Keratinocyte (primary cell): ENCODE measurements at regions not wholly inside any gene's neighbourhood (a gene's known extent, or its start where the extent isn't known, plus 50 kb on each side); places are given as distances from the start of the nearest gene placed in this dataset.

Source experiments
- DNase-seq: peaks from one replicate; pipeline ENCODE4 v3.0.0-alpha.2; 2011; ENCODE audit warnings: low read depth, missing footprints, low spot score
- FAIRE-seq: peaks from 2 replicates; lab custom pipeline; 2011; peaks lifted over from hg19 to GRCh38; lab: Jason Lieb, UNC
- H2AFZ ChIP-seq: 2 replicates; pipeline ENCODE4 v1.6.0; 2012; ENCODE audit warnings: low read length, control low read depth, inconsistent platforms; ENCODE audit not compliant: control insufficient read depth
- H3K27ac ChIP-seq: 2 replicates; pipeline ENCODE4 v1.5.1; 2011; ENCODE audit warnings: low read length; ENCODE audit not compliant: control insufficient read depth, insufficient read depth
- H3K27me3 ChIP-seq: 3 replicates; pipeline ENCODE4 v1.6.0; 2011; ENCODE audit warnings: low read length; ENCODE audit not compliant: control insufficient read depth, insufficient read depth; ENCODE audit errors: extremely low read depth
- H3K36me3 ChIP-seq, 2 experiments: 2 replicates in 1 of 2; 3 replicates in 1 of 2; pipeline ENCODE4 v1.5.1; 2011; ENCODE audit warnings: low read length in 2 of 2, mild to moderate bottlenecking in 1 of 2; ENCODE audit not compliant: control insufficient read depth in 2 of 2, insufficient read depth in 2 of 2; ENCODE audit errors: extremely low read depth in 1 of 2
- H3K4me1 ChIP-seq: 3 replicates; pipeline ENCODE4 v1.5.1; 2011; ENCODE audit warnings: low read length; ENCODE audit not compliant: control insufficient read depth, insufficient read depth; ENCODE audit errors: extremely low read depth
- H3K4me2 ChIP-seq: 3 replicates; pipeline ENCODE4 v1.6.0; 2011; ENCODE audit warnings: low read depth, low read length; ENCODE audit not compliant: control insufficient read depth, insufficient read depth; ENCODE audit errors: extremely low read depth
- H3K4me3 ChIP-seq, 3 experiments: fragments of 200-600 bp in 1 of 3; sonication (generic) in 1 of 3; 2 replicates in 2 of 3; 3 replicates in 1 of 3; pipeline ENCODE4 v1.5.1; 2011 to 2016; ENCODE audit warnings: low read length in 3 of 3, mild to moderate bottlenecking in 3 of 3, control low read depth in 2 of 3, inconsistent platforms in 1 of 3, low read depth in 1 of 3, mixed read lengths in 1 of 3, mixed run types in 1 of 3, moderate library complexity in 1 of 3; ENCODE audit not compliant: control insufficient read depth in 2 of 3, insufficient read depth in 2 of 3; ENCODE audit errors: extremely low read depth in 1 of 3
- H3K79me2 ChIP-seq: 2 replicates; pipeline ENCODE4 v1.6.0; 2012; ENCODE audit warnings: low read length; ENCODE audit not compliant: control insufficient read depth, insufficient read depth
- H3K9ac ChIP-seq: 3 replicates; pipeline ENCODE4 v1.6.0; 2011; ENCODE audit warnings: low read length; ENCODE audit not compliant: control insufficient read depth, insufficient read depth; ENCODE audit errors: extremely low read depth
- H3K9me1 ChIP-seq: 3 replicates; pipeline ENCODE4 v1.6.0; 2011; ENCODE audit warnings: low read length; ENCODE audit not compliant: control insufficient read depth, insufficient read depth; ENCODE audit errors: extremely low read depth
- H3K9me3 ChIP-seq: 2 replicates; pipeline ENCODE4 v1.5.1; 2012; ENCODE audit warnings: low read depth, low read length; ENCODE audit not compliant: control insufficient read depth
- H4K20me1 ChIP-seq: 3 replicates; pipeline ENCODE4 v1.6.0; 2011; ENCODE audit warnings: low read length; ENCODE audit not compliant: control insufficient read depth, insufficient read depth; ENCODE audit errors: extremely low read depth
- EZH2 ChIP-seq: IDR thresholded peaks from one replicate; pipeline ENCODE4 v1.6.1; 2012; ENCODE audit warnings: inconsistent platforms, mild to moderate bottlenecking, low read length, moderate library complexity
- dilution Hi-C: fragments of 300-500 bp; cut with MboI; formaldehyde crosslinking; loops from one replicate; pipeline ENCODE4 v1.7.0; 2020; ENCODE audit warnings: low sequenced_read_pairs; ENCODE audit not compliant: extremely low pct_ligation_motif_present
- TF ChIP-seq, protein P1 (sequence below), 3 experiments: IDR thresholded peaks in 1 of 3; conservative IDR thresholded peaks in 1 of 3; optimal IDR thresholded peaks in 1 of 3; 2 replicates in 2 of 3; 3 replicates in 1 of 3; pipeline versions ENCODE3 to v1.5.1; 2011; ENCODE audit warnings: low read length in 3 of 3, mild to moderate bottlenecking in 3 of 3, moderate library complexity in 2 of 3, control low read depth in 1 of 3, inconsistent platforms in 1 of 3; ENCODE audit not compliant: insufficient read depth in 2 of 3; ENCODE audit errors: extremely low read depth in 1 of 3

DNA sequence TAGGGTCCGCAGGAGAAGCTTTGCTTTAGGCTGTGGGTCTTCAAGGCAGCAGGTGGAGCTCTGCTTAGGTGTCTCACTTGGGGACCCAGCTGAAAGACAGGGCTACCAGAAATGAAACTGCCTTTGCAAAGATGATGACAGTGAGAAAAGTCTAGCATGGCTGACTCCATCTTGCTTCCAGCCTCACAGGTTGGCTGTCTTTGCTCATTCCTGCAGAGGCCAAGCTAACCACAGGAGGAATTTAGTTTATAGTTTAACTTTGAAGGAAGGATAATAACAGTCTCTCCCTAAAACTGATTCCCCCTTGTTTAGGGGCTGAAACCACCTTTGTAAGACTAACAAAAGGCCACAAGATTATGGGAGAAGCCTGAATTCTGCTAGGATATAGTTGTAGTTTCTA lies 252.4 kb downstream of the UQCRFS1 start:
- TF ChIP-seq, protein P1, sequence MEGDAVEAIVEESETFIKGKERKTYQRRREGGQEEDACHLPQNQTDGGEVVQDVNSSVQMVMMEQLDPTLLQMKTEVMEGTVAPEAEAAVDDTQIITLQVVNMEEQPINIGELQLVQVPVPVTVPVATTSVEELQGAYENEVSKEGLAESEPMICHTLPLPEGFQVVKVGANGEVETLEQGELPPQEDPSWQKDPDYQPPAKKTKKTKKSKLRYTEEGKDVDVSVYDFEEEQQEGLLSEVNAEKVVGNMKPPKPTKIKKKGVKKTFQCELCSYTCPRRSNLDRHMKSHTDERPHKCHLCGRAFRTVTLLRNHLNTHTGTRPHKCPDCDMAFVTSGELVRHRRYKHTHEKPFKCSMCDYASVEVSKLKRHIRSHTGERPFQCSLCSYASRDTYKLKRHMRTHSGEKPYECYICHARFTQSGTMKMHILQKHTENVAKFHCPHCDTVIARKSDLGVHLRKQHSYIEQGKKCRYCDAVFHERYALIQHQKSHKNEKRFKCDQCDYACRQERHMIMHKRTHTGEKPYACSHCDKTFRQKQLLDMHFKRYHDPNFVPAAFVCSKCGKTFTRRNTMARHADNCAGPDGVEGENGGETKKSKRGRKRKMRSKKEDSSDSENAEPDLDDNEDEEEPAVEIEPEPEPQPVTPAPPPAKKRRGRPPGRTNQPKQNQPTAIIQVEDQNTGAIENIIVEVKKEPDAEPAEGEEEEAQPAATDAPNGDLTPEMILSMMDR (optimal IDR thresholded peaks at IDR 0.05 in 1 of 3, IDR thresholded peaks at IDR 0.05 in 1 of 3, conservative IDR thresholded peaks at IDR 0.05 in 1 of 3; ENCODE audit: extremely low read depth in 1 of 3, insufficient read depth in 2 of 3, low read length in 3 of 3), result no peak
- no peak for TF ChIP-seq EZH2
- no peak for FAIRE-seq
- H3K4me3 ChIP-seq, result no peak overlapping the region
- no peak overlapping the region for H3K4me2 ChIP-seq
- H3K79me2 ChIP-seq, result no peaks in the 10 kb centered on the region
- no peak overlapping the region for H3K9ac ChIP-seq
- H3K9me1 ChIP-seq, result no peaks in the 10 kb centered on the region
- no peaks in the 10 kb centered on the region for H3K27me3 ChIP-seq
- H2AFZ ChIP-seq, result no peak overlapping the region
- no peak for DNase-seq
- H3K9me3 ChIP-seq, result no peaks in the 10 kb centered on the region
- no peaks in the 10 kb centered on the region for H4K20me1 ChIP-seq
- dilution Hi-C loops, result no loop called here
- no peaks in the 10 kb centered on the region for H3K4me1 ChIP-seq
- H3K36me3 ChIP-seq, result no peaks in the 10 kb centered on the region
- no peak overlapping the region for H3K27ac ChIP-seq

DNA sequence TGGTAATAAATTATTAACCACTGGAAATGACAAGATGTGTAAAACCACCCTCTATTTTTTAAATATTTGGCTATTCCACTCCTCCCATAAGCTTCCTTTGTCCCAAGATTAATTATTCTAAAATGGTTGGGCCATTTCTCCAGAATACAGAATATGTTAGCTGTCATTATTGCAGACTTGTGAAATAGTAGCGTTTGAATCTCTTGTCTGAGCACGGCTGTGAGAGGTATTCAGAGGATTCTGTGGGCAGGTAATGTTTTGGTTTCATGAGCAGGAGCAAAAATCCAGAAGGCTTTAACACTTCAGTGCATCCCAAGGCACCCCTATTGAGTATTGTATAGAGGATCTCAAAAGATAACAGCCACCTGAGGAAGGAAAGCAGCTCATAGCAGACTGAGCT lies 256.0 kb downstream of the UQCRFS1 start:
- H3K36me3 ChIP-seq, result no peaks in the 10 kb centered on the region
- dilution Hi-C loops, result no loop called here
- DNase-seq (no peak), FAIRE-seq (no peak)
- no peak overlapping the region for H3K27ac ChIP-seq
- H3K4me2 ChIP-seq, result no peak overlapping the region
- no peak overlapping the region for H3K9ac ChIP-seq
- H4K20me1 ChIP-seq, result no peaks in the 10 kb centered on the region
- H3K9me1 ChIP-seq, result no peaks in the 10 kb centered on the region
- H3K9me3 ChIP-seq, result peaks cover 5% of the 10 kb centered on the region
- no peaks in the 10 kb centered on the region for H3K79me2 ChIP-seq
- no peak overlapping the region for H3K4me3 ChIP-seq
- H2AFZ ChIP-seq, result no peak overlapping the region
- TF ChIP-seq, protein P1 (optimal IDR thresholded peaks at IDR 0.05 in 1 of 3, IDR thresholded peaks at IDR 0.05 in 1 of 3, conservative IDR thresholded peaks at IDR 0.05 in 1 of 3; ENCODE audit: extremely low read depth in 1 of 3, insufficient read depth in 2 of 3, low read length in 3 of 3), result no peak
- no peak for TF ChIP-seq EZH2
- no peaks in the 10 kb centered on the region for H3K27me3 ChIP-seq
- no peaks in the 10 kb centered on the region for H3K4me1 ChIP-seq
